ENCODE measurements at regions not wholly inside any gene's neighbourhood (a gene's known extent, or its start where the extent isn't known, plus 50 kb on each side); places are given as distances from the start of the nearest gene placed in this dataset.

- Histone ChIP-seq H3K4me3 (ENCODE audit: insufficient read length, low read depth) (no peak overlapping the region), H3K36me3 (ENCODE audit: insufficient read depth, insufficient read length, low read length) (no peaks in the 10 kb centered on the region), H3K4me1 (ENCODE audit: insufficient read depth, insufficient read length) (no peaks in the 10 kb centered on the region), H3K9ac (ENCODE audit: insufficient read length, low read depth) (no peak overlapping the region), H3K9me3 (ENCODE audit: insufficient read depth, low read length) (no peaks in the 10 kb centered on the region), H3K27me3 (ENCODE audit: insufficient read depth, insufficient read length) (no peaks in the 10 kb centered on the region)
- TF ChIP-seq SUZ12 (IDR thresholded peaks at IDR 0.05; ENCODE audit: extremely low read depth, insufficient read depth, insufficient read length) (no peak), ZNF274 (IDR thresholded peaks at IDR 0.05; ENCODE audit: low read depth, low read length) (no peak), YY1 (IDR thresholded peaks at IDR 0.05; ENCODE audit: insufficient read depth, insufficient read length) (no peak)
- no peak for DNase-seq (ENCODE audit: low read depth, low spot score)
These were observed 596.3 kb upstream of the TENM3 start for GRCh38 chr4:181646864-181647263.

GRCh38 chr4:181647396-181648147, 595.6 kb upstream of the TENM3 start:
- H3K9ac ChIP-seq (ENCODE audit: insufficient read length, low read depth) = no peak overlapping the region
- TF ChIP-seq ZNF274 (IDR thresholded peaks at IDR 0.05; ENCODE audit: low read depth, low read length) = no peak
- TF ChIP-seq SUZ12 (IDR thresholded peaks at IDR 0.05; ENCODE audit: extremely low read depth, insufficient read depth, insufficient read length) = no peak
- TF ChIP-seq YY1 (IDR thresholded peaks at IDR 0.05; ENCODE audit: insufficient read depth, insufficient read length) = no peak
- DNase-seq (ENCODE audit: low read depth, low spot score) = no peak
- H3K36me3 ChIP-seq (ENCODE audit: insufficient read depth, insufficient read length, low read length) = no peaks in the 10 kb centered on the region
- no peaks in the 10 kb centered on the region for H3K27me3 ChIP-seq (ENCODE audit: insufficient read depth, insufficient read length)
- H3K4me1 ChIP-seq (ENCODE audit: insufficient read depth, insufficient read length) = no peaks in the 10 kb centered on the region
- no peaks in the 10 kb centered on the region for H3K9me3 ChIP-seq (ENCODE audit: insufficient read depth, low read length)
- no peak overlapping the region for H3K4me3 ChIP-seq (ENCODE audit: insufficient read length, low read depth)

- H3K27me3 ChIP-seq (ENCODE audit: insufficient read depth, insufficient read length) = no peaks in the 10 kb centered on the region
- DNase-seq (ENCODE audit: low read depth, low spot score) = no peak
- no peak overlapping the region for H3K4me3 ChIP-seq (ENCODE audit: insufficient read length, low read depth)
- H3K9ac ChIP-seq (ENCODE audit: insufficient read length, low read depth) = no peak overlapping the region
- TF ChIP-seq YY1 (IDR thresholded peaks at IDR 0.05; ENCODE audit: insufficient read depth, insufficient read length) (no peak), SUZ12 (IDR thresholded peaks at IDR 0.05; ENCODE audit: extremely low read depth, insufficient read depth, insufficient read length) (no peak), ZNF274 (IDR thresholded peaks at IDR 0.05; ENCODE audit: low read depth, low read length) (no peak)
- no peaks in the 10 kb centered on the region for H3K4me1 ChIP-seq (ENCODE audit: insufficient read depth, insufficient read length)
- no peaks in the 10 kb centered on the region for H3K9me3 ChIP-seq (ENCODE audit: insufficient read depth, low read length)
- H3K36me3 ChIP-seq (ENCODE audit: insufficient read depth, insufficient read length, low read length) = no peaks in the 10 kb centered on the region
These were observed 593.0 kb upstream of the TENM3 start for GRCh38 chr4:181650033-181650825.

- H3K9ac ChIP-seq (ENCODE audit: insufficient read length, low read depth) = no peak overlapping the region
- no peaks in the 10 kb centered on the region for H3K27me3 ChIP-seq (ENCODE audit: insufficient read depth, insufficient read length)
- H3K4me3 ChIP-seq (ENCODE audit: insufficient read length, low read depth) = no peak overlapping the region
- no peak for DNase-seq (ENCODE audit: low read depth, low spot score)
- TF ChIP-seq SUZ12 (IDR thresholded peaks at IDR 0.05; ENCODE audit: extremely low read depth, insufficient read depth, insufficient read length) (no peak), YY1 (IDR thresholded peaks at IDR 0.05; ENCODE audit: insufficient read depth, insufficient read length) (no peak), ZNF274 (IDR thresholded peaks at IDR 0.05; ENCODE audit: low read depth, low read length) (no peak)
- H3K9me3 ChIP-seq (ENCODE audit: insufficient read depth, low read length) = no peaks in the 10 kb centered on the region
- H3K36me3 ChIP-seq (ENCODE audit: insufficient read depth, insufficient read length, low read length) = no peaks in the 10 kb centered on the region
- H3K4me1 ChIP-seq (ENCODE audit: insufficient read depth, insufficient read length) = no peaks in the 10 kb centered on the region
These were observed 586.5 kb upstream of the TENM3 start for GRCh38 chr4:181656748-181657147.

- no peaks in the 10 kb centered on the region for H3K9me3 ChIP-seq (ENCODE audit: insufficient read depth, low read length)
- H3K4me1 ChIP-seq (ENCODE audit: insufficient read depth, insufficient read length) = no peaks in the 10 kb centered on the region
- no peak for TF ChIP-seq YY1 (IDR thresholded peaks at IDR 0.05; ENCODE audit: insufficient read depth, insufficient read length)
- no peak for TF ChIP-seq SUZ12 (IDR thresholded peaks at IDR 0.05; ENCODE audit: extremely low read depth, insufficient read depth, insufficient read length)
- TF ChIP-seq ZNF274 (IDR thresholded peaks at IDR 0.05; ENCODE audit: low read depth, low read length) = no peak
- no peak overlapping the region for H3K4me3 ChIP-seq (ENCODE audit: insufficient read length, low read depth)
- DNase-seq (ENCODE audit: low read depth, low spot score) = no peak
- no peak overlapping the region for H3K9ac ChIP-seq (ENCODE audit: insufficient read length, low read depth)
- no peaks in the 10 kb centered on the region for H3K27me3 ChIP-seq (ENCODE audit: insufficient read depth, insufficient read length)
- H3K36me3 ChIP-seq (ENCODE audit: insufficient read depth, insufficient read length, low read length) = no peaks in the 10 kb centered on the region
These were observed 584.0 kb upstream of the TENM3 start for GRCh38 chr4:181659202-181659601.

- Histone ChIP-seq H3K27me3 (ENCODE audit: insufficient read depth, insufficient read length) (no peaks in the 10 kb centered on the region), H3K4me1 (ENCODE audit: insufficient read depth, insufficient read length) (no peaks in the 10 kb centered on the region), H3K4me3 (ENCODE audit: insufficient read length, low read depth) (no peak overlapping the region), H3K36me3 (ENCODE audit: insufficient read depth, insufficient read length, low read length) (no peaks in the 10 kb centered on the region), H3K9ac (ENCODE audit: insufficient read length, low read depth) (no peak overlapping the region), H3K9me3 (ENCODE audit: insufficient read depth, low read length) (no peaks in the 10 kb centered on the region)
- TF ChIP-seq ZNF274 (IDR thresholded peaks at IDR 0.05; ENCODE audit: low read depth, low read length) = no peak
- TF ChIP-seq YY1 (IDR thresholded peaks at IDR 0.05; ENCODE audit: insufficient read depth, insufficient read length) = no peak
- no peak for TF ChIP-seq SUZ12 (IDR thresholded peaks at IDR 0.05; ENCODE audit: extremely low read depth, insufficient read depth, insufficient read length)
- DNase-seq (ENCODE audit: low read depth, low spot score) = no peak
These were observed 583.3 kb upstream of the TENM3 start for GRCh38 chr4:181659876-181660275.

- no peaks in the 10 kb centered on the region for H3K36me3 ChIP-seq (ENCODE audit: insufficient read depth, insufficient read length, low read length)
- H3K4me1 ChIP-seq (ENCODE audit: insufficient read depth, insufficient read length) = no peaks in the 10 kb centered on the region
- no peaks in the 10 kb centered on the region for H3K27me3 ChIP-seq (ENCODE audit: insufficient read depth, insufficient read length)
- DNase-seq (ENCODE audit: low read depth, low spot score) = no peak
- no peak for TF ChIP-seq ZNF274 (IDR thresholded peaks at IDR 0.05; ENCODE audit: low read depth, low read length)
- no peak for TF ChIP-seq SUZ12 (IDR thresholded peaks at IDR 0.05; ENCODE audit: extremely low read depth, insufficient read depth, insufficient read length)
- no peak for TF ChIP-seq YY1 (IDR thresholded peaks at IDR 0.05; ENCODE audit: insufficient read depth, insufficient read length)
- no peaks in the 10 kb centered on the region for H3K9me3 ChIP-seq (ENCODE audit: insufficient read depth, low read length)
- H3K9ac ChIP-seq (ENCODE audit: insufficient read length, low read depth) = no peak overlapping the region
- no peak overlapping the region for H3K4me3 ChIP-seq (ENCODE audit: insufficient read length, low read depth)
These were observed 582.1 kb upstream of the TENM3 start for GRCh38 chr4:181661090-181661489.

Data from NT2/D1 (cell line).